ENCODE measurements at regions not wholly inside any gene's neighbourhood (a gene's known extent, or its start where the extent isn't known, plus 50 kb on each side); places are given as distances from the start of the nearest gene placed in this dataset.

- DNase-seq: no peak
Observed at GRCh38 chr5:114296191-114296590, 65.7 kb upstream of the KCNN2 start.

- no peak for DNase-seq
Observed at GRCh38 chr5:114297915-114298314, 64.0 kb upstream of the KCNN2 start.

DNA sequence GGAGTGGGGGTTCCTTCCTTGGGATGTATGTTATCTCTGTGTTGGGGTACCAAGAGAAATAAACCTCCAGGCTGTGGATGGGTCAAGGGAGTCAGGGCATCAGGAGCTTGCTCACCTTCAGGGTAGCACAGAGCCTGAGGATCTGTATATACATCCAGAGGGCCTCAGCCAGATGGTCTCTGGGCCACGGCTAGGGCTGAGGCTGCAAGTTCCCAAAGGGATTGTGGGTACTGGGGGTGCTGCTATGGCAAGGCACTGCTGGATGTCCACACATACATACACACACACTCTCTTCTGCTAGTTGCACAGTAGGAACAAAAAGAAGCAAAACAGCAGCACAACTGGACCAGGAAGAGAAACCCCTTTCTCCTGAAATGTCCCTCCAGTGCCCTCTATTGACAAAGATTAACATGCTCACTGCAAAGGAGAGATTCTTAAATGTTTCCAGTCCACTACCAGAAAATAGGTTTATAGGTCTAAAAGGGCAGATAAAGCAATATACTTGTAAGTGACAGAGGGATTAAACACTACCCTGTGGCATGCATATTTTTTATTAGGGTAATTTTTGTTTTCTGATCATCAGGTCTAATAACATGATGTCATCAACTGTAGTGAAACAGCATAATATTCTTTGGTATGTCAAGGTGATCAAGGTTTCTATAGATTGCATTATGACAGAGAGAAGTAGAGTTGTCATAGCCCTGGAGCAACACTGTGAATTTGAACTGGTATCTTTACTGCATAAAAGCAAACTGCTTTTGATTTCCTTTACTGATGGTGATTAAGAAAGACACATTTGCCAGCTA lies 56.3 kb upstream of the KCNN2 start:
- peak; percentile 70 for DNase-seq

DNA sequence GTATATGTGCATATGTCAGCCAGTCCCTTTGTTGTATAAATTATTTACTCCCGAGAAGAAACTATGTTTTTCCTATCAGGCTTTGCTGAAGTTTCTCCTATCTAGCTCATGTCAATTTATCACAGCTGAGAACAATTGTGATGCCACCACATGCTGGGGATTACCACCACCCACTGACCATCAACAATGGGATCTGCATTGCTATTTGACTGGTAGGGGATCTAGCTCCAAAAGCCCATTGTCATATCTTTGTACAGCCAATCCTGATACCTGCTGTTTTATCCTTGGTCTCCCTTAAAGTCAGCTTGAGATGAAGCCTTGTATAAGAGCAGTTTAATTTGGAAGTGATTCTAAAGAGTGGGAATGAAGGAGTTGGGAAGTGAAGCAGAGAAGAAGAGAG lies 53.9 kb upstream of the KCNN2 start:
- no peak for DNase-seq

- DNase-seq: no peak
Observed at GRCh38 chr5:114308508-114308907, 53.4 kb upstream of the KCNN2 start.

DNA sequence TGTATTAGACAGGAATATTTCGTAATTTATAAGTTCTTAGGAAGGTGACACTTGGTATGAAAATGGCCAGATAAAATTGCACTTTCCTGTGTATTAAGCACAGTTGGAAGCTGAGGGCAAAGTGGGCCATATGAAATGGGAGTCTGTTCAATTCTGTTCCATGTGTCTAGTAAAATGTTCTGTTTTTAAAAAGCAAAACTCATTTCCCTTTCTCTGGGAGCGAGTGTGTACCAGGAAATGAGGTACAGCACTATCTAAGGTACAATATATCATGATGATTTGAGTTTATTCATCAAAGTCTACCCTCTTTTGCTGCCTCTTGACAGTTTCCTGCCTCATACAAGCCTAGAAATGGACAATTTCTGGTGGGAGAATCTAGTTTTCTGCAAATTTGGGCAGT lies 51.2 kb upstream of the KCNN2 start:
- no peak for DNase-seq

DNA sequence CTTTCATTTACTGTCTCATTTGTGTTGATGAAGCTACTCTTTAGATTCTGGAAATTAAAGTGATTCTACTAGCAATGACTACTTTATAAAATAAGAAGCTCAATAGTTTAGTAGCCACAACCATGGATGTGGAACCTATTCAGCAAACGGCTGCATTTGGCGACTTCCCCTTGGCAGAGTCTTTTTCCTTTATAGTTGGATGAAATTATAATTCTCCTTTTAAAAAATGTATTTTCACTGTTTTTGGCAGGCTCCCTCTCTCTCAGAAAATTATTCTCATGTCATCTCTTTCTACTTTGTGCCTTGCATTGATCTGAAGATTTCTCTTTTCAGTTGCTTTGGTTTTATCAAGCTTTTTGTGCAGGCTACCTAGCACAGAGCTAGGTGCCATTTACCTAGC lies 50.6 kb upstream of the KCNN2 start:
- no peak for DNase-seq

DNA sequence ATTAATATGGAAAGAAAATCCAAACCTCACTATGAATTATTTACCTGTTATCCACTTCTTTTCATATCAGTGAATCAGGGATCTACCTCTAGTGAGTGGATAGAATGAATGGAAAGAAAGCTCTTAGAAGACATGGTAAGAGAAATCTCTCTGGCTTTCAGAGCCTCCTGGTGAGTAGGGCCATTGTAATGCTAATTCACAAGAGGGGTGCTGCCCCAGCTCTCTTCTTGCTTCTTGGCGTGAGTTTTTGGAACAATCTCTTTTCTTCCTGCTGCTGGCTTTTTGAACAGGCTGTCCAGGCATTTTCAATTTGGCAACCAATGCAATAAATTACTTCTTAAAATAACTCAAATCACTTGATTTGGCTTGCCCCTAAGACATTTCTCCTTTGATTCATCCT lies 49.9 kb upstream of the KCNN2 start:
- DNase-seq: no peak

Measured in DMS53 (cell line).